ENCODE measurements at regions not wholly inside any gene's neighbourhood (a gene's known extent, or its start where the extent isn't known, plus 50 kb on each side); places are given as distances from the start of the nearest gene placed in this dataset.
"Not testable (repeated sequence)": the region's sequence is repeated elsewhere in the genome, so short reads cannot be mapped to it uniquely, and the experiment has no call there.

- ATAC-seq (ENCODE audit: low FRiP score) (no peak), DNase-seq (no peak)
- Histone ChIP-seq H3K9me3 (ENCODE audit: control insufficient read depth, low read length) (no peaks in the 10 kb centered on the region), H3K4me1 (ENCODE audit: control insufficient read depth in 1 of 2, insufficient read depth in 2 of 2, low read length in 2 of 2) (no peaks in the 10 kb centered on the region), H3K27ac (ENCODE audit: low read depth in 1 of 2, low read length in 2 of 2) (no peak overlapping the region), H3K4me3 (ENCODE audit: low read length in 2 of 2) (no peak overlapping the region), H3K36me3 (ENCODE audit: control insufficient read depth in 1 of 2, insufficient read depth in 2 of 2, low read length in 1 of 2) (no peaks in the 10 kb centered on the region), H3K27me3 (ENCODE audit: control insufficient read depth in 1 of 2, insufficient read depth in 2 of 2, low read length in 1 of 2) (no peaks in the 10 kb centered on the region)
- WGBS, 2 donors: 92% methylated on average over 4 of the region's 4 CpGs
- intact Hi-C loops (cut with DNase I): no loop called here
Observed at GRCh38 chr3:21902956-21903355, 151.9 kb upstream of the ZNF385D start.

DNA sequence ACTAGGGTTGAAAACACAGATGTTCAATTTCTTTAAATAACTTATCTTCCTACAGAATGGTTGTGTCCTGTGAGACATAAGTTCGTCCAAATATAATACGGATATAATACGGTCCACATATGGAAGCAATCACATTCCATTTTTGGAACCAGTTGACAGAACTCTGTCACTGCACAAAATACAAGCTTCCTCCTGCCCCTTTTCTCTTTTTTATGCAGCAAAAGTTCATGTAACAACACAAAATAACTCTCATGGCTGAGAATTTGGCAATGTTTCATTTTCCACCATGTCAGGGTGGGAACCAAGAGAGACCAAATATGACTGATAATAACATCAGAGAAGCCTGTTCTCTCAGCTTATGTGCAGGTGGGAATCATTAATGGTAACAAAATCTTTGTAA is 158.1 kb upstream of the ZNF385D start:
- Histone ChIP-seq H3K36me3 (ENCODE audit: control insufficient read depth in 1 of 2, insufficient read depth in 2 of 2, low read length in 1 of 2) (no peaks in the 10 kb centered on the region), H3K4me1 (ENCODE audit: control insufficient read depth in 1 of 2, insufficient read depth in 2 of 2, low read length in 2 of 2) (no peaks in the 10 kb centered on the region), H3K9me3 (ENCODE audit: control insufficient read depth, low read length) (no peaks in the 10 kb centered on the region), H3K27me3 (ENCODE audit: control insufficient read depth in 1 of 2, insufficient read depth in 2 of 2, low read length in 1 of 2) (no peaks in the 10 kb centered on the region), H3K4me3 (ENCODE audit: low read length in 2 of 2) (no peak overlapping the region), H3K27ac (ENCODE audit: low read depth in 1 of 2, low read length in 2 of 2) (no peak overlapping the region)
- WGBS, 2 donors: 23 to 43% methylated on average over 3 of the region's 3 CpGs
- no peak for DNase-seq
- intact Hi-C loops (cut with DNase I): no loop called here
- no peak for ATAC-seq (ENCODE audit: low FRiP score)

GRCh38 chr3:21912711-21913110 is 161.7 kb upstream of the ZNF385D start:
- Histone ChIP-seq H3K9me3 (ENCODE audit: control insufficient read depth, low read length) (no peaks in the 10 kb centered on the region), H3K27me3 (ENCODE audit: control insufficient read depth in 1 of 2, insufficient read depth in 2 of 2, low read length in 1 of 2) (no peaks in the 10 kb centered on the region), H3K4me1 (ENCODE audit: control insufficient read depth in 1 of 2, insufficient read depth in 2 of 2, low read length in 2 of 2) (no peaks in the 10 kb centered on the region), H3K4me3 (ENCODE audit: low read length in 2 of 2) (no peak overlapping the region), H3K36me3 (ENCODE audit: control insufficient read depth in 1 of 2, insufficient read depth in 2 of 2, low read length in 1 of 2) (no peaks in the 10 kb centered on the region), H3K27ac (ENCODE audit: low read depth in 1 of 2, low read length in 2 of 2) (no peak overlapping the region)
- WGBS, 2 donors: 0 to 4% methylated on average over 1 of the region's 1 CpG
- DNase-seq (no peak), ATAC-seq (ENCODE audit: low FRiP score) (no peak)
- intact Hi-C loops (cut with DNase I): no loop called here

DNA sequence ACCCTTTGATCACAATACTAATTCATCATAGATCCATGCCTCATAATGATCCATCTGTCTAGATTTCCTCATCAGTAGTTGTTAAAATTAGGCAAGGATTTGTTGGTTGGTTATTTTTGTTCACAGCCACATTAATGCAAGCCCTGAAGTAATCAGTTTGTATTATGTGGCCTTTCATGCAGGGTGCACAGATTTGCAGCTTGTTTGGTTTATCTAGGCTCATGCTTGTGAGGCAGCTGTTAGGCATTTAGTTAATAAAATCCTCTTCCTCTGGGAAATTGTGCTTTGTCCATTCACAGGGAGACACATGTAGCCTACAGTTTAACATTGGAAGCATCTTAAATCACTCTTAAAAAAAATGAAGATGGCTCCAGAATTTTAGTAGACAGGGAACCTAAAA is 162.8 kb upstream of the ZNF385D start:
- Histone ChIP-seq H3K36me3 (ENCODE audit: control insufficient read depth in 1 of 2, insufficient read depth in 2 of 2, low read length in 1 of 2) (no peaks in the 10 kb centered on the region), H3K4me1 (ENCODE audit: control insufficient read depth in 1 of 2, insufficient read depth in 2 of 2, low read length in 2 of 2) (no peaks in the 10 kb centered on the region), H3K27ac (ENCODE audit: low read depth in 1 of 2, low read length in 2 of 2) (no peak overlapping the region), H3K27me3 (ENCODE audit: control insufficient read depth in 1 of 2, insufficient read depth in 2 of 2, low read length in 1 of 2) (no peaks in the 10 kb centered on the region), H3K9me3 (ENCODE audit: control insufficient read depth, low read length) (no peaks in the 10 kb centered on the region), H3K4me3 (ENCODE audit: low read length in 2 of 2) (no peak overlapping the region)
- intact Hi-C loops (cut with DNase I): no loop called here
- ATAC-seq (ENCODE audit: low FRiP score): no peak
- no peak for DNase-seq

- H3K36me3 ChIP-seq (ENCODE audit: control insufficient read depth in 1 of 2, insufficient read depth in 2 of 2, low read length in 1 of 2): no peaks in the 10 kb centered on the region
- no peak overlapping the region for H3K4me3 ChIP-seq (ENCODE audit: low read length in 2 of 2)
- no peaks in the 10 kb centered on the region for H3K27me3 ChIP-seq (ENCODE audit: control insufficient read depth in 1 of 2, insufficient read depth in 2 of 2, low read length in 1 of 2)
- no peaks in the 10 kb centered on the region for H3K4me1 ChIP-seq (ENCODE audit: control insufficient read depth in 1 of 2, insufficient read depth in 2 of 2, low read length in 2 of 2)
- WGBS, 2 donors: 45% methylated on average over 2 of the region's 2 CpGs
- no peak for ATAC-seq (ENCODE audit: low FRiP score)
- H3K9me3 ChIP-seq (ENCODE audit: control insufficient read depth, low read length): no peaks in the 10 kb centered on the region
- intact Hi-C loops (cut with DNase I): no loop called here
- no peak overlapping the region for H3K27ac ChIP-seq (ENCODE audit: low read depth in 1 of 2, low read length in 2 of 2)
- no peak for DNase-seq
Observed at GRCh38 chr3:21914451-21914850, 163.4 kb upstream of the ZNF385D start.

- Histone ChIP-seq H3K36me3 (ENCODE audit: control insufficient read depth in 1 of 2, insufficient read depth in 2 of 2, low read length in 1 of 2) (no peaks in the 10 kb centered on the region), H3K9me3 (ENCODE audit: control insufficient read depth, low read length) (no peaks in the 10 kb centered on the region), H3K4me3 (ENCODE audit: low read length in 2 of 2) (no peak overlapping the region), H3K4me1 (ENCODE audit: control insufficient read depth in 1 of 2, insufficient read depth in 2 of 2, low read length in 2 of 2) (no peaks in the 10 kb centered on the region), H3K27ac (ENCODE audit: low read depth in 1 of 2, low read length in 2 of 2) (no peak overlapping the region), H3K27me3 (ENCODE audit: control insufficient read depth in 1 of 2, insufficient read depth in 2 of 2, low read length in 1 of 2) (no peaks in the 10 kb centered on the region)
- intact Hi-C loops (cut with DNase I): no loop called here
- DNase-seq: no peak
- no peak for ATAC-seq (ENCODE audit: low FRiP score)
- 68 to 69% methylated on average over 2 of the region's 2 CpGs for WGBS, 2 donors
Observed at GRCh38 chr3:21919383-21919782, 168.4 kb upstream of the ZNF385D start.

- Histone ChIP-seq H3K27me3 (ENCODE audit: control insufficient read depth in 1 of 2, insufficient read depth in 2 of 2, low read length in 1 of 2) (no peaks in the 10 kb centered on the region), H3K36me3 (ENCODE audit: control insufficient read depth in 1 of 2, insufficient read depth in 2 of 2, low read length in 1 of 2) (no peaks in the 10 kb centered on the region), H3K27ac (ENCODE audit: low read depth in 1 of 2, low read length in 2 of 2) (no peak overlapping the region), H3K4me3 (ENCODE audit: low read length in 2 of 2) (no peak overlapping the region), H3K9me3 (ENCODE audit: control insufficient read depth, low read length) (no peaks in the 10 kb centered on the region), H3K4me1 (ENCODE audit: control insufficient read depth in 1 of 2, insufficient read depth in 2 of 2, low read length in 2 of 2) (no peaks in the 10 kb centered on the region)
- ATAC-seq (ENCODE audit: low FRiP score) (no peak), DNase-seq (no peak)
- intact Hi-C loops (cut with DNase I): no loop called here
- WGBS, 2 donors: 74 to 99% methylated on average over 1 of the region's 1 CpG
Observed at GRCh38 chr3:21920421-21920861, 169.4 kb upstream of the ZNF385D start.

DNA sequence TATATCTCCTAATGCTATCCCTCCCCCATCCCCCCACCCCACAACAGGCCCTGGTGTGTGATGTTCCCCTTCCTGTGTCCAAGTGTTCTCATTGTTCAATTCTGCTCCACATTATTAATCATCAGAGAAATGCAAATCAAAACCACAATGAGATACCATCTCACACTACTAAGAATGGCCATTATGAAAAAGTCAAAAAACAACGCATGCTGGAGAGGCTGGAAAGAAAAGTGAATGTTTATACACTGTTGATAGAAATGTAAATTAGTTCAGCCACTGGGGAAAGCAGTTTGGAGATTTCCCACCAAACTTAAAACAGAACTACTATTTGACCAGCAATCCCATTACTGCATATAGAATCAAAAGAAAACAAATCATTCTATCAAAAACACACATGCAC is 172.1 kb upstream of the ZNF385D start:
- H3K4me1 ChIP-seq (ENCODE audit: control insufficient read depth in 1 of 2, insufficient read depth in 2 of 2, low read length in 2 of 2); intact Hi-C loops (cut with DNase I); DNase-seq; H3K4me3 ChIP-seq (ENCODE audit: low read length in 2 of 2); H3K9me3 ChIP-seq (ENCODE audit: control insufficient read depth, low read length); H3K27ac ChIP-seq (ENCODE audit: low read depth in 1 of 2, low read length in 2 of 2); ATAC-seq (ENCODE audit: low FRiP score); H3K36me3 ChIP-seq (ENCODE audit: control insufficient read depth in 1 of 2, insufficient read depth in 2 of 2, low read length in 1 of 2); H3K27me3 ChIP-seq (ENCODE audit: control insufficient read depth in 1 of 2, insufficient read depth in 2 of 2, low read length in 1 of 2): not testable (repeated sequence)
- 91 to 93% methylated on average over 1 of the region's 1 CpG for WGBS, 2 donors

DNA sequence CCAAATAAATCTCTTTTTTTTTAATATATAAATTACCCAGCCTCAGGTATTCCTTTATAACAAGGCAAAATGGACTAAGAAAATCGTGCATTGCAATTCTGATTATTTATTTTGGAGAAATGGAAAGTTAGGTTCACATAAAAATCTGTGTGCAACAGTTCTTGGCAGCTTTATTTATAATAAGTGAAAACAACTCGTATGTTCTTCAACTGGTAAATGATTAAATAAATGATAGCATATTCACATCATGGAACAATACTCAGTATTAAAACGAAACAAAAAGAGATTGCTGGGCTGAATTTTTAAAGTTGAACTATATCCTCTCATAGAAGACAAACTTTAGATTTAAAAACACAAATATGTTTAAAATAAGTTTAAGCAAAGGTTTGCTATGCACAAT is 176.3 kb upstream of the ZNF385D start:
- ATAC-seq (ENCODE audit: low FRiP score) (no peak), DNase-seq (no peak)
- no peaks in the 10 kb centered on the region for H3K4me1 ChIP-seq (ENCODE audit: control insufficient read depth in 1 of 2, insufficient read depth in 2 of 2, low read length in 2 of 2)
- no peaks in the 10 kb centered on the region for H3K36me3 ChIP-seq (ENCODE audit: control insufficient read depth in 1 of 2, insufficient read depth in 2 of 2, low read length in 1 of 2)
- intact Hi-C loops (cut with DNase I): no loop called here
- H3K27ac ChIP-seq (ENCODE audit: low read depth in 1 of 2, low read length in 2 of 2): no peak overlapping the region
- no peak overlapping the region for H3K4me3 ChIP-seq (ENCODE audit: low read length in 2 of 2)
- H3K9me3 ChIP-seq (ENCODE audit: control insufficient read depth, low read length): no peaks in the 10 kb centered on the region
- 13 to 16% methylated on average over 3 of the region's 3 CpGs for WGBS, 2 donors
- no peaks in the 10 kb centered on the region for H3K27me3 ChIP-seq (ENCODE audit: control insufficient read depth in 1 of 2, insufficient read depth in 2 of 2, low read length in 1 of 2)

Measured in aorta (tissue), 5 donors.